Osteocyte (in vitro differentiated cells): ENCODE measurements at regions not wholly inside any gene's neighbourhood (a gene's known extent, or its start where the extent isn't known, plus 50 kb on each side); places are given as distances from the start of the nearest gene placed in this dataset.

Experiments used
- DNase-seq: peaks from one replicate; pipeline ENCODE4 v3.0.0; 2021; ENCODE audit warnings: mixed read lengths; ENCODE audit not compliant: unreplicated experiment; ENCODE audit errors: extremely low spot score
- H3K27ac Mint-ChIP-seq: one replicate; pipeline ENCODE4 v1.8.0; 2021; ENCODE audit warnings: mild to moderate bottlenecking, mixed read lengths; ENCODE audit not compliant: unreplicated experiment
- H3K27me3 Mint-ChIP-seq: one replicate; pipeline ENCODE4 v1.8.0; 2021; ENCODE audit warnings: mixed read lengths; ENCODE audit not compliant: unreplicated experiment
- H3K36me3 Mint-ChIP-seq: one replicate; pipeline ENCODE4 v1.8.0; 2021; ENCODE audit warnings: mixed read lengths; ENCODE audit not compliant: unreplicated experiment
- H3K4me1 Mint-ChIP-seq: one replicate; pipeline ENCODE4 v1.8.0; 2021; ENCODE audit warnings: mixed read lengths; ENCODE audit not compliant: unreplicated experiment
- H3K4me3 Mint-ChIP-seq: one replicate; pipeline ENCODE4 v1.8.0; 2021; ENCODE audit warnings: mild to moderate bottlenecking, moderate library complexity, mixed read lengths; ENCODE audit not compliant: unreplicated experiment
- H3K9me3 Mint-ChIP-seq: one replicate; pipeline ENCODE4 v1.8.0; 2021; ENCODE audit warnings: mixed read lengths; ENCODE audit not compliant: unreplicated experiment
- TF ChIP-seq, protein P1 (sequence below): fragments of 200-600 bp; sonication (generic); IDR thresholded peaks from 2 replicates; pipeline ENCODE4 v1.5.0; 2021; ENCODE audit warnings: antibody characterized with exemption, mild to moderate bottlenecking, moderate library complexity

DNA sequence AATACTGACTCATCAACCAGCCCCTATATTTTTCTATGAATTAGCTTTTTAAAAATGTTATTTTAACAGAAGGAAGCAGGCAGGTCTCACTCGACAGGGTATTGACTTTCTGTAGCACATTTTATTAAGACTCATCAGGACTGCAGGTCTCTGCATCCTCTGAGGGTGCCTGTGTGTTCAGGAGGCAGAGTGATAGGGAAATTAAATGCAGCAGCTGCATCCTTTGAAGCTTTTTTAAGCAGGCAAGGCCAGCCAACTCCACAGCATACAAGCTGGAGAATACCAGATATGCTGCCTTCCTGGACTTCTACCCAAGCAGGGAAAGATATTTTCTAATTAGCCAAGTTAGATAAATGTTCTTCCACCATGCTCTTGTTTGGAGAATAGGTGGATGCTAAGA lies 124.9 kb downstream of the WSCD1 start:
- H3K27me3 Mint-ChIP-seq, result peaks cover 11% of the 10 kb centered on the region
- TF ChIP-seq, protein P1, sequence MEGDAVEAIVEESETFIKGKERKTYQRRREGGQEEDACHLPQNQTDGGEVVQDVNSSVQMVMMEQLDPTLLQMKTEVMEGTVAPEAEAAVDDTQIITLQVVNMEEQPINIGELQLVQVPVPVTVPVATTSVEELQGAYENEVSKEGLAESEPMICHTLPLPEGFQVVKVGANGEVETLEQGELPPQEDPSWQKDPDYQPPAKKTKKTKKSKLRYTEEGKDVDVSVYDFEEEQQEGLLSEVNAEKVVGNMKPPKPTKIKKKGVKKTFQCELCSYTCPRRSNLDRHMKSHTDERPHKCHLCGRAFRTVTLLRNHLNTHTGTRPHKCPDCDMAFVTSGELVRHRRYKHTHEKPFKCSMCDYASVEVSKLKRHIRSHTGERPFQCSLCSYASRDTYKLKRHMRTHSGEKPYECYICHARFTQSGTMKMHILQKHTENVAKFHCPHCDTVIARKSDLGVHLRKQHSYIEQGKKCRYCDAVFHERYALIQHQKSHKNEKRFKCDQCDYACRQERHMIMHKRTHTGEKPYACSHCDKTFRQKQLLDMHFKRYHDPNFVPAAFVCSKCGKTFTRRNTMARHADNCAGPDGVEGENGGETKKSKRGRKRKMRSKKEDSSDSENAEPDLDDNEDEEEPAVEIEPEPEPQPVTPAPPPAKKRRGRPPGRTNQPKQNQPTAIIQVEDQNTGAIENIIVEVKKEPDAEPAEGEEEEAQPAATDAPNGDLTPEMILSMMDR, result no peak
- DNase-seq, result no peak
- H3K4me3 Mint-ChIP-seq, result no peak overlapping the region
- H3K36me3 Mint-ChIP-seq, result no peaks in the 10 kb centered on the region
- no peak overlapping the region for H3K27ac Mint-ChIP-seq
- no peaks in the 10 kb centered on the region for H3K4me1 Mint-ChIP-seq
- peaks cover 5% of the 10 kb centered on the region for H3K9me3 Mint-ChIP-seq

DNA sequence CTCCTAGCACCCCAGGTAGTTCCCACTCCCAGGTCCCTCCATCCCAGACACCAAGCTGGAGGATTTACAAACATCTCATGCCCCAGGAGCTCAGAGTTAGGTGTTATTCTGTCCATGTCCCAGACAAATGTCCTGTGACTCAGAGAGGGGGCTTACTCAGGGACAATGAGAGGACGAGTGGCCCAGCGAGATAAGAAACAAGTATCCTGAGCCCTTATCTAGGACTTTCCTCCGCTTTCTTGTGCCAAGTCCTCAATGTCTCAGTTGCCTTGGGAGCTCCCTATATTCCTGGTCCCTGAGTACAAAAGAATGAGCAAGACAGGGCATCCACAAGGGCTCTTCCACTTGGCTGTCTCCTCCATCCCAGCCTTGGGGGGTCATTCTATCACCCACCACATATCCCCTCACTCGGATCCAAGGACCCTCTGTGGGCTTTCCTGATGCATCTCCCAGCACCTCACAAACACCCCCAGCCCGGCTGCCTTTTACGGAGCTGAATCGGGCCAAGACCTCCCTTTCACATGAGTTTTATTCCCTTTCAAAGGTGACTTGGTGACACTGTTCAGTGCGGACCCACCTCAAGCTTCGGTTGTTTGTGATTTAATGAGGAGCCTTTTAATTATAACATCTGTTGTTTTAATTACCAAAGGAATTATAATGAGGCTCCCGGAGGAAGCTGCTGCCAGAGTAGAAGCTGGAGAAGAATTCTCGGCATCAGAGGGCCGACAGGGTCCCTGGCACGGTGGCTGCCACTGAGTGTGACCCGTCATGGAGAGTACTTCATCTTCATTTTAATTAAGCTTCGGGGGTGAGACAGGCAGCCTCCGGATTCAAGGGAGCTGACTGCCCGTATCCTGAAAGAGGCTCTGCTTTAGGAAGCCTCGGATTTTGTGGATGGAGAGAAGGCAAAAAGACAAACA lies 121.5 kb downstream of the WSCD1 start:
- TF ChIP-seq, protein P1, result no peak
- H3K4me3 Mint-ChIP-seq, result no peak overlapping the region
- peaks cover 1% of the 10 kb centered on the region for H3K4me1 Mint-ChIP-seq
- H3K36me3 Mint-ChIP-seq, result no peaks in the 10 kb centered on the region
- peaks cover 5% of the 10 kb centered on the region for H3K9me3 Mint-ChIP-seq
- H3K27me3 Mint-ChIP-seq, result peaks cover 3% of the 10 kb centered on the region
- no peak for DNase-seq
- H3K27ac Mint-ChIP-seq, result no peak overlapping the region

DNA sequence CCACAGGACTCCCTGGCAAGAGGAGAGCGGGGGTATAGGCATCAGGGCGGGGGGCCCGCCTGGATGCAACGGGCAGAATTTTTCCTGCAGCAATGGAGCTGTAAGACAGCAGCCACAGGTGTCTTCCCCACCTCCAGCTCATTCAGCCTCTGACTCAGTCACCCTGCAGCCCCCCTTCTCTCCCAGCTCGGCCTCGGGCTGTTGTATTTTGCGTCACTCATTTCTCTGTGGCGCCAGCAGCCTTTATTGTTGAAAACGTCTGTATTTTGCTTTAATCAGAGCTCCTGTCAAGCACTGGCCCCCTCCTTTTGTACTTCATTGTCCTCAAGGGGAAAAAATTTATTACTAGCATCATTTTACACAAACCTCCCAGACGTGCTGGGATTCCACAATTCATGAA lies 117.7 kb downstream of the WSCD1 start:
- Mint-ChIP-seq H3K4me1 (peaks cover 1% of the 10 kb centered on the region), H3K27ac (no peak overlapping the region), H3K36me3 (no peaks in the 10 kb centered on the region), H3K9me3 (no peaks in the 10 kb centered on the region), H3K4me3 (no peak overlapping the region), H3K27me3 (peaks cover 3% of the 10 kb centered on the region)
- TF ChIP-seq, protein P1, result no peak
- no peak for DNase-seq

DNA sequence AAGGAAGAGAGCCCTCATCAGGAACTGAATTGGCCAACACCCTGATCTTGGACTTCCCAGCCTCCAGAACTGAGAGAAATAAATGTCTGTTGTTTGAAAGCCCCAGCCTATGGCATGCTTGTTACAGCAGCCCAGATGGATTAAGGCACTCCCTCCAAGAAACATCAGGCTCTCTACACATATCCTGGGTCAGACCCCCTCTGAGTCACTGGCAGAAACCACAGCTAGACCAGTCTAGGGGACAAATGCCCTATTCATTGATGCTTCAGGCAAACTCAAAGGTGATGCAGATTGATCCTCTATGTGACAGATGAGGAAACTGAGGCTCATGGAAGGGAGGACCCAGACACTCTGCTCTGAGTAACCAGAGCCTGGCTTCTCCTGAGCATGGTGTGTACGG lies 116.8 kb downstream of the WSCD1 start:
- Mint-ChIP-seq H3K27me3 (peaks cover 7% of the 10 kb centered on the region), H3K36me3 (no peaks in the 10 kb centered on the region), H3K4me3 (no peak overlapping the region), H3K9me3 (no peaks in the 10 kb centered on the region), H3K27ac (no peak overlapping the region), H3K4me1 (peaks cover 1% of the 10 kb centered on the region)
- TF ChIP-seq, protein P1, result no peak
- no peak for DNase-seq

DNA sequence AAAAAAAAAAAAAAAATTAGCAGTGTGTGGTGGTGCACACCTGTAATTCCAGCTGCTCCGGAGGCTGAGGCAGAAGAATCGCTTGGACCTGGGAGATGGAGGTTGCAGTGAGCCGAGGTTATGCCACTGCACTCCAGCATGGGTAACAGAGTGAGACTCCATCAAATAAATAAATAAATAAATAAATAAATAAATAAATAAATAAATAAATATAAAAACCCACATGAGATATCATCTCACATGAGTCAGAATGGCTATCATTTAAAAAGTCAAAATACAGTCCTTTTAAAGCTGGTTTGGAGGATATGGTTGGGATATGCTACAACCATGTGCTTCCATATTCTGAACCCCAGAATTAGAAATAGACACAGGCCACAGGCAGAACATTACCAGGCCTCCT lies 114.3 kb downstream of the WSCD1 start:
- H3K4me1 Mint-ChIP-seq, result peaks cover 1% of the 10 kb centered on the region
- TF ChIP-seq, protein P1, result no peak
- H3K9me3 Mint-ChIP-seq, result no peaks in the 10 kb centered on the region
- H3K36me3 Mint-ChIP-seq, result no peaks in the 10 kb centered on the region
- no peak overlapping the region for H3K4me3 Mint-ChIP-seq
- peaks cover 7% of the 10 kb centered on the region for H3K27me3 Mint-ChIP-seq
- no peak overlapping the region for H3K27ac Mint-ChIP-seq
- no peak for DNase-seq
